ENCODE measurements at regions not wholly inside any gene's neighbourhood (a gene's known extent, or its start where the extent isn't known, plus 50 kb on each side); places are given as distances from the start of the nearest gene placed in this dataset.

DNA sequence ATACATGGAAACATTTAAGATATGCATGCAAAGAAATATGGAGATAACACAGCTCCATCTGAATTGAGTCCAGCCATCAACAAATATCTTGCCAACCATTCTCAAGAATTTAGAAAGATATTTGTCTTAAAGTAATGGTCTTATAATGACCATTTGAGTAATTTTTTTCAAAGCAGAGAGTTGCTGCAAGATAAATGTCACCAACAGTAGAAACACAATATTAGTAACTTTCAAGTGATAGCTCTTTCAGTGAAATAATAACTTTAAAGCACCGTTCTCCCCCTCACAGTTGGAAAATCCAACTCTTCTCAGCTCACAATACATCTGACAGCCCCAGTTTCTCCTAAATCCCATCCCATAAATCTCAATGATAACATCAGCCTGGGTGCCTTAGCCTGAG, 481.0 kb upstream of the ADAMTS5 start (continued):
- no peak for TF ChIP-seq ZNF462 (CRISPR knock-in tag; IDR thresholded peaks at IDR 0.05)

DNA sequence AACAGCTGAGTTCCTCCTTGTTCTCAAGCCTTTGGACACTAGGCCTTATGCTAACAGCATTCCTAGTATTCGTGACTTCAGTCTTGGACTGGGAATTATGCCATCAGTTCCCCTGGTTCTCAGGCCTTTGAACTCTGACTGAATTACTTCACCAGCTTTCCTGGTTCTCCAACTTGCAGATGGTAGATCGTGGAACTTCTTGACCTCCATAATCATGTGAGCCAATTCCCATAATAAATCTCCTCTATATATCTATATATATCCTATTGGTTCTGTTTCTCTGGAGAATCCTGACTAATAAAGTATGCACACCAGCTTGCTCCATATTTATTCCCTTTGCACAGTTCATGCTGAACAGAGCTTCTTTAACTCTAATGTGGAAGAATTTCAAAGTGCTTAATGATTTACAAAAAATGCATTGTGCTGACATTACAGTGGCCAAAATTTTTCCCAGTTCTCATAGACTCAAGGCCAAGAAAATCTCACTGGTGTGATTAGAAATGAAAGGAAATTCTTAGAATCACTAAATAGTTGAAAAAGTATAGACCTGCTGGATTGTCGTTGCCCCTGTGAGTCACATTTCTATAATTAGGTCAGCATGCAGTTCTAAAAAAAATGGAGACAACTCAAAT, 462.9 kb upstream of the ADAMTS5 start:
- no peak overlapping the region for H3K27ac ChIP-seq (ENCODE audit: low read depth)
- no peaks in the 10 kb centered on the region for H3K27me3 ChIP-seq (ENCODE audit: insufficient read depth)
- peaks cover 3% of the 10 kb centered on the region for H3K4me1 ChIP-seq (ENCODE audit: insufficient read depth)
- Mint-ChIP-seq H3K9me3 (no peaks in the 10 kb centered on the region), H3K27me3 (ENCODE audit: insufficient read depth, low read depth, poor library complexity) (peaks cover 3% of the 10 kb centered on the region), H3K36me3 (ENCODE audit: low read depth) (no peaks in the 10 kb centered on the region), H3K4me1 (peaks cover 7% of the 10 kb centered on the region; the same call in 2 of the 3 replicates), H3K4me3 (no peak overlapping the region), H3K27ac (no peak overlapping the region)
- H3K9me2 ChIP-seq (ENCODE audit: insufficient read depth): peaks cover 13% of the 10 kb centered on the region
- no peak for DNase-seq (ENCODE audit: low spot score)
- H2AFZ ChIP-seq: no peak overlapping the region
- no peaks in the 10 kb centered on the region for H3K36me3 ChIP-seq (ENCODE audit: insufficient read depth)
- no peaks in the 10 kb centered on the region for H3K79me2 ChIP-seq (replicated peaks; ENCODE audit: insufficient read depth)
- no peak overlapping the region for H3K4me2 ChIP-seq
- no peak overlapping the region for H3K4me3 ChIP-seq
- H4K20me1 ChIP-seq (replicated peaks; ENCODE audit: insufficient read depth): no peaks in the 10 kb centered on the region
- H3F3A ChIP-seq (replicated peaks; ENCODE audit: low read depth): no peaks in the 10 kb centered on the region
- no peak for TF ChIP-seq ZNF331 (CRISPR knock-in tag; IDR thresholded peaks at IDR 0.05; ENCODE audit: low read depth)
- TF ChIP-seq NANOG (IDR thresholded peaks at IDR 0.05; ENCODE audit: borderline replicate concordance): no peak
- no peak for TF ChIP-seq EZH2phosphoT487 (IDR thresholded peaks at IDR 0.05; ENCODE audit: unreplicated experiment)
- TF ChIP-seq EZH2 (IDR thresholded peaks at IDR 0.05; ENCODE audit: low read depth, unreplicated experiment): no peak
- TF ChIP-seq JUNB (IDR thresholded peaks at IDR 0.05; ENCODE audit: unreplicated experiment): no peak
- TF ChIP-seq POLR2AphosphoS5 (IDR thresholded peaks at IDR 0.05; ENCODE audit: low read depth): no peak
- no peak for TF ChIP-seq CREB1 (CRISPR knock-in tag; IDR thresholded peaks at IDR 0.05; ENCODE audit: low read depth)
- TF ChIP-seq, protein P1, sequence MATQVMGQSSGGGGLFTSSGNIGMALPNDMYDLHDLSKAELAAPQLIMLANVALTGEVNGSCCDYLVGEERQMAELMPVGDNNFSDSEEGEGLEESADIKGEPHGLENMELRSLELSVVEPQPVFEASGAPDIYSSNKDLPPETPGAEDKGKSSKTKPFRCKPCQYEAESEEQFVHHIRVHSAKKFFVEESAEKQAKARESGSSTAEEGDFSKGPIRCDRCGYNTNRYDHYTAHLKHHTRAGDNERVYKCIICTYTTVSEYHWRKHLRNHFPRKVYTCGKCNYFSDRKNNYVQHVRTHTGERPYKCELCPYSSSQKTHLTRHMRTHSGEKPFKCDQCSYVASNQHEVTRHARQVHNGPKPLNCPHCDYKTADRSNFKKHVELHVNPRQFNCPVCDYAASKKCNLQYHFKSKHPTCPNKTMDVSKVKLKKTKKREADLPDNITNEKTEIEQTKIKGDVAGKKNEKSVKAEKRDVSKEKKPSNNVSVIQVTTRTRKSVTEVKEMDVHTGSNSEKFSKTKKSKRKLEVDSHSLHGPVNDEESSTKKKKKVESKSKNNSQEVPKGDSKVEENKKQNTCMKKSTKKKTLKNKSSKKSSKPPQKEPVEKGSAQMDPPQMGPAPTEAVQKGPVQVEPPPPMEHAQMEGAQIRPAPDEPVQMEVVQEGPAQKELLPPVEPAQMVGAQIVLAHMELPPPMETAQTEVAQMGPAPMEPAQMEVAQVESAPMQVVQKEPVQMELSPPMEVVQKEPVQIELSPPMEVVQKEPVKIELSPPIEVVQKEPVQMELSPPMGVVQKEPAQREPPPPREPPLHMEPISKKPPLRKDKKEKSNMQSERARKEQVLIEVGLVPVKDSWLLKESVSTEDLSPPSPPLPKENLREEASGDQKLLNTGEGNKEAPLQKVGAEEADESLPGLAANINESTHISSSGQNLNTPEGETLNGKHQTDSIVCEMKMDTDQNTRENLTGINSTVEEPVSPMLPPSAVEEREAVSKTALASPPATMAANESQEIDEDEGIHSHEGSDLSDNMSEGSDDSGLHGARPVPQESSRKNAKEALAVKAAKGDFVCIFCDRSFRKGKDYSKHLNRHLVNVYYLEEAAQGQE (IDR thresholded peaks at IDR 0.05; ENCODE audit: unreplicated experiment): no peak
- ATAC-seq: no peak

Measured in GM23338 (cell line).